ENCODE measurements at regions not wholly inside any gene's neighbourhood (a gene's known extent, or its start where the extent isn't known, plus 50 kb on each side); places are given as distances from the start of the nearest gene placed in this dataset.

DNA sequence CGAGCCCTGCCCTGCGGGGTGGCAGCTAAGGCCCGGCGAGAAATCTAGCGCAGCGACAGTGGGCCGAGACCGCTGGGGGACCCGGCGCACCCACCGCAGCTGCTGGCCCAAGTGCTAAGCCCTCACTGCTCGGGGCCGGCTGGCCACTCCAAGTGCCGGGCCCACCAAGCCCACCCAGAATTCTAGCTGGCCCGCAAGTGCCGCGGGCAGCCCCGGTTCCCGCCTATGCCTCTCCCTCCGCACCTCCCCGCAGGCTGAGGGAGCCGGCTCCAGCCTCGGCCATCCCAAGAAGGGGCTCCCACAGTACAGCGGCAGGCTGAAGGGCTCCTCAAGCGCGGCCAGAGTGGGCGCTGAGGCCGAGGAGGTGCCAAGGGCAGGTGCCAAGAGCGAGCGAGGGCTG lies 55.2 kb upstream of the RND3 start:
- Histone ChIP-seq H3K4me3 (no peak overlapping the region), H3K9me3 (no peaks in the 10 kb centered on the region), H3K36me3 (no peaks in the 10 kb centered on the region), H3K27me3 (no peaks in the 10 kb centered on the region), H3K4me1 (no peaks in the 10 kb centered on the region), H3K27ac (replicated peaks in 1 of 4) (no peak overlapping the region)
- intact Hi-C loops (cut with DNase I): no loop called here
- 94% methylated on average over 24 of the region's 30 CpGs for WGBS
- DNase-seq (ENCODE audit: extremely low spot score): no peak
- TF ChIP-seq POLR2AphosphoS5 (IDR thresholded peaks at IDR 0.05) (no peak), EP300 (IDR thresholded peaks at IDR 0.05) (no peak), POLR2A (IDR thresholded peaks at IDR 0.05; ENCODE audit: low read depth) (no peak)
- TF ChIP-seq, protein P1, sequence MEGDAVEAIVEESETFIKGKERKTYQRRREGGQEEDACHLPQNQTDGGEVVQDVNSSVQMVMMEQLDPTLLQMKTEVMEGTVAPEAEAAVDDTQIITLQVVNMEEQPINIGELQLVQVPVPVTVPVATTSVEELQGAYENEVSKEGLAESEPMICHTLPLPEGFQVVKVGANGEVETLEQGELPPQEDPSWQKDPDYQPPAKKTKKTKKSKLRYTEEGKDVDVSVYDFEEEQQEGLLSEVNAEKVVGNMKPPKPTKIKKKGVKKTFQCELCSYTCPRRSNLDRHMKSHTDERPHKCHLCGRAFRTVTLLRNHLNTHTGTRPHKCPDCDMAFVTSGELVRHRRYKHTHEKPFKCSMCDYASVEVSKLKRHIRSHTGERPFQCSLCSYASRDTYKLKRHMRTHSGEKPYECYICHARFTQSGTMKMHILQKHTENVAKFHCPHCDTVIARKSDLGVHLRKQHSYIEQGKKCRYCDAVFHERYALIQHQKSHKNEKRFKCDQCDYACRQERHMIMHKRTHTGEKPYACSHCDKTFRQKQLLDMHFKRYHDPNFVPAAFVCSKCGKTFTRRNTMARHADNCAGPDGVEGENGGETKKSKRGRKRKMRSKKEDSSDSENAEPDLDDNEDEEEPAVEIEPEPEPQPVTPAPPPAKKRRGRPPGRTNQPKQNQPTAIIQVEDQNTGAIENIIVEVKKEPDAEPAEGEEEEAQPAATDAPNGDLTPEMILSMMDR (IDR thresholded peaks at IDR 0.05): no peak

DNA sequence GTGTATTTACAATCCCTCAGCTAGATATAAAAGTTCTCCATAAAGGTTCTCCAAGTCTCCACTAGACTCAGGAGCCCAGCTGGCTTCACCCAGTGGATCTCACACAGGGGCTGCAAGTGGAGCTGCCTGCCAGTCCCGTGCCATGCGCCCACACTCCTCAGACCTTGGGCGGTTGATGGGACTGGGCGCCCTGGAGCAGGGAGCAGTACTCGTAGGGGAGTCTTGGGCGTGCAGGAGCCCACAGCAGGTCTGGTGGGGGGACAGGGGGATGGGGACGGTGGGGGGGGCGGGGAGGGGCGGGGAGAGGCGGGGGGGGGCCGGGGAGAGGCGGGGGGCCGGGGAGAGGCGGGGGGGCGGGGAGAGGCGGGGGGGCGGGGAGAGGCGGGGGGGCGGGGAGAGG lies 54.7 kb upstream of the RND3 start:
- Histone ChIP-seq H3K27ac (replicated peaks in 1 of 4) (no peak overlapping the region), H3K9me3 (no peaks in the 10 kb centered on the region), H3K4me1 (no peaks in the 10 kb centered on the region), H3K27me3 (no peaks in the 10 kb centered on the region), H3K4me3 (no peak overlapping the region), H3K36me3 (no peaks in the 10 kb centered on the region)
- intact Hi-C loops (cut with DNase I): no loop called here
- no peak for DNase-seq (ENCODE audit: extremely low spot score)
- no peak for TF ChIP-seq POLR2A (IDR thresholded peaks at IDR 0.05; ENCODE audit: low read depth)
- no peak for TF ChIP-seq EP300 (IDR thresholded peaks at IDR 0.05)
- TF ChIP-seq POLR2AphosphoS5 (IDR thresholded peaks at IDR 0.05): no peak
- TF ChIP-seq, protein P1 (IDR thresholded peaks at IDR 0.05): no peak
- no CpG with 5 or more reads among the region's 19 CpGs for WGBS

DNA sequence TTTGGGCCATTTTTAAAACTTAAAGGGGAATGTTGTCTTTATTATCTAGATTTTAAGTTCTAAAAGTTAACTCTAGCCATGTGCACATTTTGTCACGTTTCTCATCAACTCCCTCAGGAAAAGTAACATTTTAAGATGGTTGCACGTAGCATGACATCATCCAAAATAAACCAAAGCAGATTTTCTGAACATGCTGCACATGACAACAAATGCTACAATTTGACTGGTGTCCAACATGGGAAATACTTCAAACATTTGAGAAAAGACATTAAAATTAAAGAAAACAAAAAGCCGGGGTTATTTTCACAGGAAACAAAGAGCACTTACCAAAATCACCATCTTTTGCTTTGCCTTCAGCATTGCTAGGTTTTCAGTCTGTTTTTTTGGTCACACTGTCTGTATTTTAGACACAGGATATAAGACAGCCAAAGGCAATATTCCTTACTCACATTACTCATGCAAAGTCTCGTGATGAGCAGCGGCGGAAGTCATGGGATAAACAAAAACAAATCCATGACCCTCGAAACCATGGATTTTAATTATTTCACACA lies 51.3 kb upstream of the RND3 start:
- Histone ChIP-seq H3K27ac (replicated peaks in 1 of 4) (no peak overlapping the region), H3K4me1 (no peaks in the 10 kb centered on the region), H3K4me3 (no peak overlapping the region), H3K27me3 (no peaks in the 10 kb centered on the region), H3K9me3 (no peaks in the 10 kb centered on the region), H3K36me3 (no peaks in the 10 kb centered on the region)
- WGBS: 84% methylated on average over 7 of the region's 7 CpGs
- no peak for DNase-seq (ENCODE audit: extremely low spot score)
- TF ChIP-seq, protein P1 (IDR thresholded peaks at IDR 0.05): no peak
- TF ChIP-seq POLR2A (IDR thresholded peaks at IDR 0.05; ENCODE audit: low read depth) (no peak), EP300 (IDR thresholded peaks at IDR 0.05) (no peak), POLR2AphosphoS5 (IDR thresholded peaks at IDR 0.05) (no peak)
- intact Hi-C loops (cut with DNase I): no loop called here

Measured in esophagus muscularis mucosa (tissue), 4 donors.